DLD1 (cell line): ENCODE measurements at regions not wholly inside any gene's neighbourhood (a gene's known extent, or its start where the extent isn't known, plus 50 kb on each side); places are given as distances from the start of the nearest gene placed in this dataset.

ENCODE experiments used
- in situ Hi-C: cut with HindIII; loops from 2 replicates; pipeline ENCODE4 v1.10.0; 2017; ENCODE audit warnings: low sequenced_read_pairs

GRCh38 chr6:148182378-148182777 lies 160.3 kb upstream of the SASH1 start:
- in situ Hi-C loops, result no loop called here

- in situ Hi-C loops, result no loop called here
Measured at GRCh38 chr6:148183776-148184175, 158.9 kb upstream of the SASH1 start.

- in situ Hi-C loops, result no loop called here
Measured at GRCh38 chr6:148186916-148187315, 155.7 kb upstream of the SASH1 start.

- in situ Hi-C loops, result no loop called here
Measured at GRCh38 chr6:148192310-148192709, 150.3 kb upstream of the SASH1 start.

GRCh38 chr6:148193063-148193680 lies 149.5 kb upstream of the SASH1 start:
- in situ Hi-C loops, result no loop called here

- in situ Hi-C loops, result no loop called here
Measured at GRCh38 chr6:148195511-148195910, 147.1 kb upstream of the SASH1 start.

GRCh38 chr6:148199584-148199983 lies 143.1 kb upstream of the SASH1 start:
- in situ Hi-C loops, result no loop called here

- in situ Hi-C loops, result no loop called here
Measured at GRCh38 chr6:148200293-148200692, 142.3 kb upstream of the SASH1 start.

GRCh38 chr6:148200781-148201180 lies 141.9 kb upstream of the SASH1 start:
- in situ Hi-C loops, result no loop called here

- in situ Hi-C loops, result no loop called here
Measured at GRCh38 chr6:148203281-148203925, 139.2 kb upstream of the SASH1 start.

- in situ Hi-C loops, result no loop called here
Measured at GRCh38 chr6:148203970-148204369, 138.7 kb upstream of the SASH1 start.

GRCh38 chr6:148208298-148208697 lies 134.3 kb upstream of the SASH1 start:
- in situ Hi-C loops, result no loop called here

GRCh38 chr6:148211777-148212324 lies 130.8 kb upstream of the SASH1 start:
- in situ Hi-C loops, result no loop called here

GRCh38 chr6:148212366-148212765 lies 130.3 kb upstream of the SASH1 start:
- in situ Hi-C loops, result no loop called here

- in situ Hi-C loops, result no loop called here
Measured at GRCh38 chr6:148213366-148213765, 129.3 kb upstream of the SASH1 start.

- in situ Hi-C loops, result no loop called here
Measured at GRCh38 chr6:148214667-148215066, 128.0 kb upstream of the SASH1 start.

- in situ Hi-C loops, result no loop called here
Measured at GRCh38 chr6:148217051-148217450, 125.6 kb upstream of the SASH1 start.

GRCh38 chr6:148217921-148218320 lies 124.7 kb upstream of the SASH1 start:
- in situ Hi-C loops, result no loop called here

GRCh38 chr6:148218542-148219258 lies 123.9 kb upstream of the SASH1 start:
- in situ Hi-C loops, result no loop called here

- in situ Hi-C loops, result no loop called here
Measured at GRCh38 chr6:148221196-148221979, 121.2 kb upstream of the SASH1 start.

- in situ Hi-C loops, result no loop called here
Measured at GRCh38 chr6:148222376-148222775, 120.3 kb upstream of the SASH1 start.
